K562 (cell line): ENCODE measurements at regions not wholly inside any gene's neighbourhood (a gene's known extent, or its start where the extent isn't known, plus 50 kb on each side); places are given as distances from the start of the nearest gene placed in this dataset.

Source experiments
- ATAC-seq: fragments of 200-7000 bp; cut with Tn5 transposase; 3 replicates; pipeline ENCODE4 v1.9.1; 2020; ENCODE audit warnings: moderate library complexity
- BruUV-seq: library from RNA; stranded (reverse); fragments of 400-500 nt; replicated peaks from 2 replicates; lab custom pipeline; 2021; lab: Mats Ljungman, UMichigan
- CTCF ChIA-PET: fragments of 300-600 bp; formaldehyde crosslinking; extraction: SDS; loops from one replicate; lab custom pipeline; 2021; ENCODE audit warnings: low intra/inter-chr PET ratio; lab: Yijun Ruan, JAX
- POLR2A ChIA-PET: fragments of 300-600, 350-650 bp; sonication (Branson Sonifier 250); formaldehyde crosslinking; extraction: SDS; loops from one replicate; lab custom pipeline; 2021; ENCODE audit warnings: antibody characterized with exemption, inconsistent platforms; lab: Yijun Ruan, JAX
- DNase-seq, 4 experiments: peaks; one replicate each; pipeline versions ENCODE4 v3.0.0 to v3.0.0-alpha.2; 2011 to 2018; ENCODE audit warnings: low spot score in 3 of 4, mixed read lengths in 3 of 4; ENCODE audit errors: extremely low read depth in 1 of 4
- FAIRE-seq: peaks from 2 replicates; lab custom pipeline; 2011; peaks lifted over from hg19 to GRCh38; lab: Jason Lieb, UNC
- H2AFZ ChIP-seq: 2 replicates; pipeline ENCODE4 v1.6.0; 2011; ENCODE audit warnings: low read depth, low read length, control low read depth, inconsistent platforms
- H3K27ac ChIP-seq: fragments of 200-600 bp; 3 replicates; pipeline ENCODE4 v1.8.0; 2011; ENCODE audit warnings: low read depth, mild to moderate bottlenecking, control low read depth, inconsistent platforms, low read length, moderate library complexity, mixed read lengths; ENCODE audit errors: extremely low read depth
- H3K27me3 ChIP-seq, 2 experiments: fragments of 300-600 bp in 1 of 2; 2 replicates in 1 of 2; 3 replicates in 1 of 2; pipeline versions ENCODE4 v1.6.0 to v1.8.0; 2011; ENCODE audit warnings: inconsistent platforms in 2 of 2, low read length in 2 of 2, mild to moderate bottlenecking in 1 of 2, mixed read lengths in 1 of 2, moderate library complexity in 1 of 2; ENCODE audit not compliant: control insufficient read depth in 2 of 2, insufficient read depth in 2 of 2
- H3K36me3 ChIP-seq: fragments of 300-600 bp; 3 replicates; pipeline ENCODE4 v1.8.0; 2011; ENCODE audit warnings: mild to moderate bottlenecking, low read length, inconsistent platforms; ENCODE audit not compliant: control insufficient read depth, insufficient read depth
- H3K4me1 ChIP-seq, 2 experiments: fragments of 200-600 bp in 1 of 2; replicated peaks in 1 of 2; 2 replicates in 1 of 2; 3 replicates in 1 of 2; pipeline versions ENCODE4 v1.5.1 to v1.8.0; 2011; ENCODE audit warnings: inconsistent platforms in 2 of 2, low read length in 2 of 2, mild to moderate bottlenecking in 1 of 2, mixed read lengths in 1 of 2, moderate library complexity in 1 of 2; ENCODE audit not compliant: control insufficient read depth in 2 of 2, insufficient read depth in 2 of 2
- H3K4me2 ChIP-seq: 2 replicates; pipeline ENCODE4 v1.6.1; 2011; ENCODE audit warnings: low read length, control low read depth, inconsistent platforms, mixed read lengths; ENCODE audit not compliant: insufficient read depth
- H3K4me3 ChIP-seq: fragments of 200-600 bp; sonication (generic), shearing (Covaris generic); 2 replicates; pipeline ENCODE4 v1.5.1; 2016; ENCODE audit warnings: control low read depth, inconsistent platforms
- H3K79me2 ChIP-seq: fragments of 200-600 bp; 3 replicates; pipeline ENCODE4 v1.8.0; 2011; ENCODE audit warnings: low read length, inconsistent platforms; ENCODE audit not compliant: control insufficient read depth, insufficient read depth
- H3K9ac ChIP-seq, 2 experiments: 2 replicates each; pipeline versions ENCODE4 v1.6.0 to v1.6.1; 2011; ENCODE audit warnings: low read depth in 2 of 2, low read length in 2 of 2, control low read depth in 1 of 2, inconsistent platforms in 1 of 2, mild to moderate bottlenecking in 1 of 2, mixed read lengths in 1 of 2; ENCODE audit not compliant: insufficient read depth in 1 of 2
- H3K9me1 ChIP-seq: one replicate; pipeline ENCODE4 v1.6.0; 2011; ENCODE audit warnings: inconsistent platforms, mild to moderate bottlenecking, low read length, moderate library complexity; ENCODE audit not compliant: control insufficient read depth, insufficient read depth
- H3K9me3 ChIP-seq: replicated peaks from 2 replicates; pipeline ENCODE4 v1.5.1; 2011; ENCODE audit warnings: low read depth, low read length, inconsistent platforms; ENCODE audit not compliant: control insufficient read depth, insufficient read depth
- H4K20me1 ChIP-seq: replicated peaks from 2 replicates; pipeline ENCODE4 v1.6.1; 2011; ENCODE audit warnings: low read length, inconsistent platforms, mixed read lengths; ENCODE audit not compliant: control insufficient read depth, insufficient read depth
- CAMTA2 ChIP-seq: fragments of 250-450 bp; sonication (Bioruptor Pico); conservative IDR thresholded peaks from 2 replicates; pipeline ENCODE4 v1.5.1; 2022
- CSDE1 ChIP-seq, 2 experiments: fragments of 450-650 bp; IDR thresholded peaks; 2 replicates each; pipeline ENCODE4 v1.6.1; 2016; ENCODE audit warnings: mild to moderate bottlenecking in 1 of 2
- FOXK2 ChIP-seq, 2 experiments: fragments of 450-650 bp; IDR thresholded peaks in 1 of 2; conservative IDR thresholded peaks in 1 of 2; 2 replicates each; pipeline ENCODE4 v1.6.1; 2016; ENCODE audit warnings: low read depth in 2 of 2, mild to moderate bottlenecking in 1 of 2
- GATAD2B ChIP-seq: fragments of 450-650 bp; IDR thresholded peaks from 2 replicates; pipeline ENCODE4 v1.6.1; 2017; ENCODE audit warnings: mild to moderate bottlenecking, borderline replicate concordance
- HMGXB4 ChIP-seq: sonication (generic); formaldehyde crosslinking; IDR thresholded peaks from 2 replicates; pipeline ENCODE4 v1.8.1; 2023; ENCODE audit warnings: mild to moderate bottlenecking, missing genetic modification reagents
- IFI16 ChIP-seq: fragments of 250-450 bp; sonication (Bioruptor Pico); IDR thresholded peaks from 2 replicates; pipeline ENCODE4 v2.1.2; 2022; ENCODE audit warnings: mild to moderate bottlenecking, inconsistent platforms
- IRF9 ChIP-seq: fragments of 450-650 bp; IDR thresholded peaks from 2 replicates; pipeline ENCODE4 v1.6.1; 2016; ENCODE audit warnings: missing biosample characterization, missing genetic modification characterization
- MEF2D ChIP-seq: conservative IDR thresholded peaks from 2 replicates; pipeline ENCODE4 v1.6.1; 2016; ENCODE audit warnings: low read depth, missing genetic modification characterization, missing compliant biosample characterization
- PHF21A ChIP-seq: fragments of 450-650 bp; IDR thresholded peaks from 2 replicates; pipeline ENCODE4 v1.6.1; 2017; ENCODE audit warnings: low read depth, borderline replicate concordance
- SREBF2 ChIP-seq: sonication (generic); formaldehyde crosslinking; IDR thresholded peaks from 2 replicates; pipeline ENCODE4 v1.4.0; 2020; ENCODE audit warnings: mild to moderate bottlenecking, missing genetic modification reagents
- TAF1 ChIP-seq: IDR thresholded peaks from 2 replicates; pipeline ENCODE4 v1.6.1; 2011; ENCODE audit warnings: mild to moderate bottlenecking, low read length, moderate library complexity; ENCODE audit not compliant: insufficient read depth, control insufficient read depth, severe bottlenecking; ENCODE audit errors: extremely low read depth
- ZC3H4 ChIP-seq: sonication (generic); formaldehyde crosslinking; IDR thresholded peaks from 2 replicates; pipeline ENCODE4 v1.9.0; 2021; ENCODE audit warnings: missing genetic modification reagents, borderline replicate concordance
- ZNF407 ChIP-seq: fragments of 450-650 bp; IDR thresholded peaks from 2 replicates; pipeline ENCODE4 v1.6.1; 2016; ENCODE audit warnings: low read depth
- WGBS: fragments of 100-300 bp; shearing (Covaris generic); methylation state at CpG from one replicate; pipeline ENCODE4 v1.1.6; 2016; ENCODE audit warnings: low coverage, mixed read lengths; ENCODE audit not compliant: insufficient coverage; ENCODE audit errors: missing lambda C conversion rate; 5-methylcytosine and 5-hydroxymethylcytosine counted together
- in situ Hi-C: fragments of 300-500 bp; cut with MboI; formaldehyde crosslinking; loops from 4 replicates; pipeline ENCODE4 v1.15.0; 2018; ENCODE audit warnings: inconsistent platforms, mixed read lengths
- intact Hi-C: fragments of 100-400 bp; cut with micrococcal nuclease; formaldehyde crosslinking; loops from 2 replicates; pipeline ENCODE4 v1.14.2; 2022

GRCh38 chr4:157590679-157591078 is 370.2 kb downstream of the GRIA2 start:
- Histone ChIP-seq H3K27ac (no peak overlapping the region), H3K4me1 (no peaks in the 10 kb centered on the region), H4K20me1 (no peaks in the 10 kb centered on the region), H2AFZ (no peak overlapping the region), H3K9me3 (no peaks in the 10 kb centered on the region), H3K79me2 (no peaks in the 10 kb centered on the region), H3K27me3 (no peaks in the 10 kb centered on the region), H3K4me2 (no peak overlapping the region), H3K36me3 (no peaks in the 10 kb centered on the region), H3K4me3 (no peak overlapping the region), H3K9ac (no peak overlapping the region), H3K9me1 (no peaks in the 10 kb centered on the region)
- WGBS, result 0% methylated on average over 2 of the region's 2 CpGs
- CTCF ChIA-PET, result no interaction called here
- POLR2A ChIA-PET, result no interaction called here
- FAIRE-seq (no peak), DNase-seq (no peak), ATAC-seq (no peak)
- intact Hi-C loops, result no loop called here
- in situ Hi-C loops, result no loop called here
- no TSS peak for BruUV-seq
- TF ChIP-seq ZNF407, result no peak
- TF ChIP-seq GATAD2B, result no peak
- no peak for TF ChIP-seq IRF9 (tag)
- no peak for TF ChIP-seq MEF2D (tag)
- TF ChIP-seq ZC3H4 (CRISPR knock-in tag), result no peak
- TF ChIP-seq TAF1, result no peak
- TF ChIP-seq FOXK2 (conservative IDR thresholded peaks at IDR 0.05 in 1 of 2, IDR thresholded peaks at IDR 0.05 in 1 of 2; ENCODE audit: low read depth in 2 of 2), result no peak
- TF ChIP-seq HMGXB4 (CRISPR knock-in tag), result no peak
- no peak for TF ChIP-seq PHF21A
- TF ChIP-seq SREBF2 (CRISPR knock-in tag), result no peak
- TF ChIP-seq CSDE1 (IDR thresholded peaks at IDR 0.05), result no peak
- TF ChIP-seq CAMTA2 (CRISPR knock-in tag), result no peak
- no peak for TF ChIP-seq IFI16 (CRISPR knock-in tag)
